ENCODE measurements at regions not wholly inside any gene's neighbourhood (a gene's known extent, or its start where the extent isn't known, plus 50 kb on each side); places are given as distances from the start of the nearest gene placed in this dataset.
"Not testable (repeated sequence)": the region's sequence is repeated elsewhere in the genome, so short reads cannot be mapped to it uniquely, and the experiment has no call there.

GRCh38 chr5:1626397-1626796, 102.6 kb upstream of the LPCAT1 start:
- DNase-seq = not testable (repeated sequence)

GRCh38 chr5:1619531-1619930, 95.8 kb upstream of the LPCAT1 start:
- not testable (repeated sequence) for DNase-seq

- not testable (repeated sequence) for DNase-seq
Measured at GRCh38 chr5:1618296-1618865, 94.6 kb upstream of the LPCAT1 start.

- not testable (repeated sequence) for DNase-seq
Measured at GRCh38 chr5:1617236-1617755, 93.5 kb upstream of the LPCAT1 start.

DNA sequence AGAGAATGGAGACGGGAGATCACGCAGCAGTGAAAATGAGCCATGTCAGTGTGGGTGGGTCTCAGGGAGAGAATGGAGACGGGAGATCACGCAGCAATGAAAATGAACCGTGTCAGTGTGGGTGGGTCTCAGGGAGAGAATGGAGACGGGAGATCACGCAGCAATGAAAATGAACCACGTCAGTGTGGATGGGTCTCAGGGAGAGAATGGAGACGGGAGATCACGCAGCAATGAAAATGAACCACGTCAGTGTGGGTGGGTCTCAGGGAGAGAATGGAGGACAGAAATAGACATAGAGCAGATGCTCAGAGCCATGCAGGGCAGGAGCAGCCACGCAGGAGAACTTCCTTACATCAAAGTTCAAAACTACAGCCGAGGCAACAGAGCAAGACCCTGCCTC, 89.8 kb upstream of the LPCAT1 start:
- not testable (repeated sequence) for DNase-seq

DNA sequence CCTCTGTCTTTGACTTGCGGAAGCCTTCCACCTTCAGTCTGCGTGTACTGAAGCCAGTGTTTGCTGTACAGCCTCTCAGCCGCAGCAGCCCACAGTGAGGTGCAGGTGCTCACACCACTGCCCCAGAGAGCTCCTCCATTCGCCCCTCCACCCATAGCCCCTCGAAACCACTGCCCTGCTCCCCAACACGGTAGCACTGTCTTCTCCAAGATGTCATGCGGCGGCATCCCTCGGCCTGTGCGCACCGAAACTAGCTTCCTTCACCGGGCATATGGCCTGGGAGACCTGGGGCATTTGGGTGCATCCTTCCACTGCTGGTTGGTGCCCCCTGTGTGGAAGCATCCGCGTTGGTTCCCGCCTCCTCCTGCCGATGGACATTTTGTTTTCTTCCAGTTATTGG, 86.8 kb upstream of the LPCAT1 start:
- DNase-seq = not testable (repeated sequence)

DNA sequence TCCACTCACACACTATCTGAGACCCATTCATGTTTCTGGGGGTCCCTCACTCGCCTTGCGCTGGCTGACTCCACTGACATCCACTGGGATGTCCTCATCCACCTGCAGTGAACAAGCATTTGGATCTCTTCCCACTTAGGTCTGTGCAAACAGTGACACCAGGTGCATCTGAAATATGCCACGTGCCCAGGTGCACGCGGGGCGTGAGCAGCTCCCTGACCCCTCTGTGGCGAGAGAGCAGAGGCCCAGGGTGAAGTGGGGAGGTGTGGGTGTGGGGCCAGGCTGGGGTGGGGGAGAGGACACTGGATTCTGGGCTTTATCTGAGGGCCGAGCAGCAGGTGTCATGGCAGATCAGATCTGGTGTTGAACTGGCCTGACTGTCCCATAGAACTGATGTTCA, 85.4 kb upstream of the LPCAT1 start:
- not testable (repeated sequence) for DNase-seq

DNA sequence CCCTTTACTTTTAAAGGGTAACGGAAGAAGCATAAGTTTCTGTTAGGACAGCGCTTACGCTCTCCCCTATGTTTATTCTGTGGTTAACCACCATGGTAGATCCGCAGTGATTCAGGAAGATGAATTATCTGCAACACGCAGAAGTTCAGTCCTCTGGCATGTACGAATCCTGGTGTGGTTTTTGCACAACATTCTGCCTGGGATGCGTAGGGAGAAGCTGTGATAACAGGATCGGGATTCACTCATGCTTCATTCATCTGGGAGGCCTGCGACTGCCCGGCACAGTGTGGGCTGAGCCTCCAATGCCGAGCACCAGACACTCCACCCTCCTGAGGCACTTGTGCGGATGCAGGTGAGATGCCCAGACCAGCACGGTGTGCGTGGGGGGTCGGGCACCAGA, 84.6 kb upstream of the LPCAT1 start:
- DNase-seq = not testable (repeated sequence)

GRCh38 chr5:1606951-1607350, 83.2 kb upstream of the LPCAT1 start:
- DNase-seq = not testable (repeated sequence)

DNA sequence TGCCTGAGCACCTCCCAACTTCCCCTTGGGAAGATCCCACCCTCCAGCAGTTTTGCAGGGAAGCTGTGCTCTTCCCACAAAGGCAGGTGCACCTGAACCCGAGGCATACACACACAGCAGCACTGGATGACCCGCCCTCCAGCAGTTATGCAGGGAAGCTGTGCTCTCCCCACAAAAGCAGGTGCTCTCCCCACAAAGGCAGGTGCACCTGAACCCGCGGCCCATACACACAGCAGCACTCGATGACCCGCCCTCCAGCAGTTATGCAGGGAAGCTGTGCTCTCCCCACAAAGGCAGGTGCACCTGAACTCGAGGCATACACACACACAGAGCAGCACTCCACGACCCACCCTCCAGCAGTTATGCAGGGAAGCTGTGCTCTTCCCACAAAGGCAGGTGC, 80.2 kb upstream of the LPCAT1 start:
- DNase-seq = not testable (repeated sequence)

GRCh38 chr5:1601565-1601964, 77.8 kb upstream of the LPCAT1 start:
- DNase-seq = not testable (repeated sequence)

GRCh38 chr5:1598950-1599737, 75.4 kb upstream of the LPCAT1 start:
- not testable (repeated sequence) for DNase-seq

DNA sequence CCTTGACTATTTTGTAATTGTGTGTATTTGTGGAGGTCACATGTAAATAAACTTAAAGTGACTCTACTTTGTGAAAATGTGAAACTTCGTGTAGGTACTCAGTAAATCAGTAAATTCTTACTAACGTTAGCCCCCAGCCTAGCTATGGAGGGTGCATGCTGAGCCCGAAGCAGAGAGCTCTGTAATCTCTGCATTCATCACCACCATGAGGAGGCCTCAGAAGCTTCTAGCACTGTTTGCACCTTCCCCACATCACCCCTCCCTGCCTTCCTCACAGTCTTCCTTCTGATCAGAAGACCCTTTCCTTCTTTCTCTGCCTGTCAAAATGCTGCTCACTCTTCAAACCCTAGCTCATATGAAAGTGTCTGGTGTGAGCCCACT, 73.3 kb upstream of the LPCAT1 start:
- DNase-seq = not testable (repeated sequence)

GRCh38 chr5:1596462-1597092, 72.8 kb upstream of the LPCAT1 start:
- DNase-seq = not testable (repeated sequence)

GRCh38 chr5:1594357-1595106, 70.8 kb upstream of the LPCAT1 start:
- peak; percentile 70 for DNase-seq

DNA sequence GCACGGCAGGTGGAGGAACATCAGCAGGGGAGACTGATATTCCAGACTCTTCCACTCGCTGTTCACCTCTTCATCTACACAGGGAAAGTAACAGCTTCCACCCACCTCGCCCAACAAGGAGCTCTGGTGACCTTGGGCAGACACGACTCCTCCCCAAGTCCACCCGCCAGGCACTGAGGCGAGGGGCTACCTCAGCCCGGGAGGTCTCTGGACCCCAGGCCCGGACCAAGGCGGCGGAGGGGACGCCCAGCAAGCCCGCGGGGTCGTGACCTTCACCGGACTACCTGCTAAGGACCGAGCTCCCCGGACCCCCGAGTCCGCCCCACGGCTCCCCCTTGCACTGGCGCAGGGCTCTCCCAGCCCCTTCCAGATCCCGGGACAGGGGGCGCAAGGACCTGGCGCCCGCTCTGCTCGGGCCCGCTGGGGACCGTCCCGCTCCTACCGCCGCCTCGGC, 70.2 kb upstream of the LPCAT1 start:
- no peak for DNase-seq

DNA sequence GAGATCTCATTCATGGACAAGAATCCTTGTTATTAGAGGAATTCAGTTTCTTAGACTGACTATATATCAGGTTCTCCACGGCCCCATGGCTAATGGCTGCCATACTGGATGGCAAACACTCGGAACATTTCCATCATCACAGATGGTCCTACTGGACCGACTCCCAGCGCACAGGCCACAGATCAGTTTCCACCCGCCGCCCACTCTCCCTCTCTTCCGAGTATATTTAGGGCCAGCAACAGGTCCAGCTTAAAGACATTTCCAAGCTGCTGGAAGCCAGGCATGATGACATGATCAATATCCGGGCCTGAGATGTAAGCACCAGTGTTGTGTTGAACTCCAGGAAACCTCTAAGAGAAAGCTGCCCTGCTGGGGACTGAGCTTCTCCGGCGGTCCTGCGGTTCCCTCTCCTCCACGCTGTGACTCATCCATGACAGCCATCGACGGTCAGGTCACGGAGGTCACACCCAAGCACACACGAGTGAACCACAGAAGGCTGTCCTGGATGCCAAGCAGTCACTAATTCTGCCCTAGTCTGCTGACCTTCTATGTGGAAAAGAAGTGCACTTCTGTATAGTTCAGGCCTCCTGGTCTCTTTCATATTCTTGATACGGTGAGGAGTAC, 64.4 kb upstream of the LPCAT1 start:
- DNase-seq = not testable (repeated sequence)

- DNase-seq = not testable (repeated sequence)
Measured at GRCh38 chr5:1583081-1583875, 59.5 kb upstream of the LPCAT1 start.

GRCh38 chr5:1579389-1579788, 55.6 kb upstream of the LPCAT1 start:
- not testable (repeated sequence) for DNase-seq

GRCh38 chr5:1576851-1577250, 53.1 kb upstream of the LPCAT1 start:
- not testable (repeated sequence) for DNase-seq

DNA sequence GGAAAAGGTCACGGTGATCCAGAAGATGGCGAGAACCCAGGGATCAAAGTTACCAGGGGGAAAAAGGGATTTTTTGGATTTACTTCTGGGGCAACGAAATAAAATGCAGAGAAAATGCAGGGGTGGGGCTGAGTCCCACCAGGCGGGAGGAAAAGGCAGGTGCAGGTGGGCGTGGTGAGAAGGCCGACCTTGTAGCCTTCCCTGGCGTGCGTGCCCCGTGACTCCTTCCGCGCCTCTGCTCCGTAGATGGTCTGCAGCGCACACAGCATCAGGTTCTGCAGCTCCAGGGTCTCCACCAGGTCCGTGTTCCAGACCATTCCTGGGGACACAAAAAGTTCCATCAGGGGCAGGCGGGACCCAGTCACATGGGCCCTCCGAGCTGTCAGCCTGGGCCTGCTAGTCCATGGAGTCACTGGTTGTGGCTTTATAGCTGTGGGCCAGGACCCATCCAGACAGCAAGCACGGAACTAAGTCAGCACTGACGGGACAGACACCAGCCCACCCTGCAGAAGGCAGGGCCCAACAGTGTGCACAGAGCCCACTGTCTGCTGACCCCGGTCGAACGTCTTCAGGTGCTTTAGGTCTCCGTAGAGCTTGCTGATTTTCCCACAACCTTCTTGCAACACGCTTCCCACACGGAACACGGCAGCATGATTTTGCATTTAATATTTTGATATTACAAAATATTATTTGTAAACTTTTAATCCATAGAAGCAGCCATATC, 52.4 kb upstream of the LPCAT1 start:
- not testable (repeated sequence) for DNase-seq

All from DMS 273 treated with DMSO at 0.1 percent for 48 hours (cell line).